Tibial nerve (tissue), 4 donors: ENCODE measurements at regions not wholly inside any gene's neighbourhood (a gene's known extent, or its start where the extent isn't known, plus 50 kb on each side); places are given as distances from the start of the nearest gene placed in this dataset.

Experiments used
- DNase-seq, 2 donors: peaks; one replicate each; pipeline ENCODE4 v3.0.0-alpha.2; 2019; ENCODE audit warnings: low spot score in 2 of 2
- H3K27ac ChIP-seq, 4 donors: fragments of 200-600 bp; sonication (generic) in 3 of 4; one replicate each; pipeline ENCODE4 v1.5.1; 2017 to 2019; ENCODE audit warnings: mild to moderate bottlenecking in 1 of 4
- H3K27me3 ChIP-seq, 2 donors: fragments of 200-600 bp; sonication (generic) in 1 of 2; one replicate each; pipeline versions ENCODE4 v1.5.1 to v1.6.0; 2017 to 2019
- H3K36me3 ChIP-seq, 3 donors: fragments of 200-600 bp; sonication (generic); one replicate each; pipeline ENCODE4 v1.5.1; 2018 to 2019
- H3K4me1 ChIP-seq, 4 donors: fragments of 200-600 bp; sonication (generic) in 3 of 4; one replicate each; pipeline ENCODE4 v1.5.1; 2017 to 2019
- H3K4me3 ChIP-seq, 4 donors: fragments of 200-600 bp; sonication (generic) in 3 of 4; one replicate each; pipeline ENCODE4 v1.5.1; 2017 to 2019; ENCODE audit warnings: mild to moderate bottlenecking in 1 of 4, moderate library complexity in 1 of 4
- H3K9me3 ChIP-seq, 4 donors: fragments of 200-600 bp; sonication (generic) in 3 of 4; one replicate each; pipeline ENCODE4 v1.5.1; 2017 to 2019
- EP300 ChIP-seq, 2 donors: sonication (generic); formaldehyde crosslinking; IDR thresholded peaks; one replicate each; pipeline ENCODE4 v1.6.1; 2017; ENCODE audit warnings: antibody characterized with exemption in 2 of 2, mild to moderate bottlenecking in 1 of 2
- POLR2A ChIP-seq, 2 donors: fragments of 450-650 bp; IDR thresholded peaks; one replicate each; pipeline ENCODE4 v1.6.1; 2017; ENCODE audit warnings: antibody characterized with exemption in 2 of 2, mild to moderate bottlenecking in 2 of 2, moderate library complexity in 2 of 2
- WGBS, 2 donors: methylation state at CpG; one replicate each; pipeline ENCODE4 v1.1.5; 2018; 5-methylcytosine and 5-hydroxymethylcytosine counted together
- TF ChIP-seq, protein P1 (sequence below), 5 experiments: fragments of 200-600 bp in 3 of 5; fragments of 450-650 bp in 2 of 5; sonication (generic) in 3 of 5; IDR thresholded peaks; one replicate each; pipeline ENCODE4 v1.5.1; 2016 to 2019; ENCODE audit warnings: antibody characterized with exemption in 5 of 5, mild to moderate bottlenecking in 3 of 5, moderate library complexity in 2 of 5

DNA sequence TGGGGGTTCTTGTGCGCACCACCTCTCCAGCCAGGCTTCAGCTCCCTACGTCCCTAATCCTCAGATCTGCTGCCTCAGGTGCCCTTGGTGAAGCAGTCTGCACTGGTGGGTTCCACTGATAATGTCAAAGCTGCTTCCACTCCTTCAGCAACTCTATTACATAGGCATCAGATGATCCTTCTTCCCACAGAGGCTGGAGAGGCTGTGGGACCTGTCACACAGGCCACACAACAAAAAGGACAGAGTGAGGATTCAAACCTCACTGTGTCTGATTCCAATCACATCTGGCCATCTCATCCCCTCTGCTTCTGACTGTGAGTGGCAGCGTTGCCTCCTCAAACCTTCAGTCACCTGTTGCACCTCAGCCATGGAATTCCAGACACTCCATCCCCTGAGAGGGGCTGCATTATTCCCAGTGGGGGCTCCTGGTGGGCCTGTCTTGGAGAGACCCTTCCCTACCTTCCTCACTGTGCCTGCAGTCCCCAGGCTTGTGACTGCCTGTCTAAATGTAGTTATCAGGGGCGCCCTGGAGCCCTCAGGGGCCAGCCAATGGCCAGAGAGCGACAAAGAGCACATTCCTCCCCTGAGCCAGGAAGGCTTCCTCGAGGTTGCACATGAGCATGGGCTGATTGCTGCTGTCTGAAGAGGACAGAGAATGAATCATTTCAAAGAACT lies 211.4 kb upstream of the ECI2 start:
- Histone ChIP-seq H3K4me1 (peaks cover 0 to 22% (median 4%) of the 10 kb centered on the region in 4 donors), H3K9me3 (no peaks in the 10 kb centered on the region), H3K4me3 (no peak overlapping the region), H3K27me3 (no peaks in the 10 kb centered on the region), H3K27ac (no peak overlapping the region), H3K36me3 (no peaks in the 10 kb centered on the region)
- 68 to 78% methylated on average over 6 of the region's 6 CpGs for WGBS, 2 donors
- no peak for DNase-seq
- TF ChIP-seq EP300 (IDR thresholded peaks at IDR 0.05), result no peak

DNA sequence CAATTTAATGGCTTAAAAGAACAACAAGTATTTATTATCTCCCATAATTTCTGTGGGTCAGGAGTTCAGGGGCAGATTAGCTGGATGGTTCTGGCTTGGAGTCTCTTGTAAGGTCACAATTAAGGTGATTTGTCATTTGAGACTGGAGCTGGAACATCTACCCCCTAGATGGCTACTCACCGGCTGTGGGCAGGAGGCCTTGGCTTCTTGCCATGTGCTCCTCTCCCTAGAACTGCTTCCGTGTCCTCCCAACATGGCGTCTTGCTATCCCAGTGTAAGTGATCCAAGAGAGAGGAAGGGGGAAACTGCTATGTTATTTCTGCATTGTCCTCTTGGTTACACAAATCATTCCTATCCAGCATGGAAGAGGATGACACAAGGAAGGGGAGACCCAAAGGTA lies 210.2 kb upstream of the ECI2 start:
- Histone ChIP-seq H3K36me3 (no peaks in the 10 kb centered on the region), H3K4me3 (no peak overlapping the region), H3K27ac (no peak overlapping the region), H3K27me3 (no peaks in the 10 kb centered on the region), H3K4me1 (peaks cover 0 to 9% (median 0%) of the 10 kb centered on the region in 4 donors), H3K9me3 (no peaks in the 10 kb centered on the region)
- WGBS, 2 donors, result 74 to 89% methylated on average over 3 of the region's 3 CpGs
- no peak for DNase-seq
- TF ChIP-seq EP300 (IDR thresholded peaks at IDR 0.05) (no peak), POLR2A (IDR thresholded peaks at IDR 0.05) (no peak)
- TF ChIP-seq, protein P1, sequence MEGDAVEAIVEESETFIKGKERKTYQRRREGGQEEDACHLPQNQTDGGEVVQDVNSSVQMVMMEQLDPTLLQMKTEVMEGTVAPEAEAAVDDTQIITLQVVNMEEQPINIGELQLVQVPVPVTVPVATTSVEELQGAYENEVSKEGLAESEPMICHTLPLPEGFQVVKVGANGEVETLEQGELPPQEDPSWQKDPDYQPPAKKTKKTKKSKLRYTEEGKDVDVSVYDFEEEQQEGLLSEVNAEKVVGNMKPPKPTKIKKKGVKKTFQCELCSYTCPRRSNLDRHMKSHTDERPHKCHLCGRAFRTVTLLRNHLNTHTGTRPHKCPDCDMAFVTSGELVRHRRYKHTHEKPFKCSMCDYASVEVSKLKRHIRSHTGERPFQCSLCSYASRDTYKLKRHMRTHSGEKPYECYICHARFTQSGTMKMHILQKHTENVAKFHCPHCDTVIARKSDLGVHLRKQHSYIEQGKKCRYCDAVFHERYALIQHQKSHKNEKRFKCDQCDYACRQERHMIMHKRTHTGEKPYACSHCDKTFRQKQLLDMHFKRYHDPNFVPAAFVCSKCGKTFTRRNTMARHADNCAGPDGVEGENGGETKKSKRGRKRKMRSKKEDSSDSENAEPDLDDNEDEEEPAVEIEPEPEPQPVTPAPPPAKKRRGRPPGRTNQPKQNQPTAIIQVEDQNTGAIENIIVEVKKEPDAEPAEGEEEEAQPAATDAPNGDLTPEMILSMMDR (IDR thresholded peaks at IDR 0.05), result no peak

DNA sequence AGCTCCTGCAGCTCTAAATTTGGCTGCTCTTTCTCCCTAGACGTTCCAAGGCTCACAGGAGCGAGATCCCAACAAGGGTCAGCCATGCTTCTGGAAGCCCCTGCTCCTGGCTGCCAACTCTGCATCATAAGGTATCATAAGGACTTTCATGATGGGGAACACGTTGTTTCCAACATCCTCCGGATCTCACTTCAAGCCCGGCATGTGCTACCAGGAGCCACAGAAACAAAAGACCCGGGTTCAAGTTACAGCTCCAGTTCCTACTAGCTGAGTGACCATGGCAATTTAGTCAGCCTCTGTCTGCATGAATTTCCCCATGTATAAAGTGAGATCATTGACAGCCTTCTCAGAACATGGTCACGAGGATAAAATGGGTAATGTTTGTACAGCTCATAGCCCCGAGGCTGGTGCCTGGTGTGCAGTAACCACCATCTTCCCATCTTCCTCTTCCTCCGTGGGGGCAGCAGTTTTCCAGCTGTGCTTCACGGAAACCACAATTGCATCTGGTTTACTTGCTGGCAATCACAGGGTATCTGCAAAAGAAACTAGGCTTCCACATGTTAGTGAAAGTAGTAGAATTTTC lies 209.0 kb upstream of the ECI2 start:
- no peak overlapping the region for H3K4me3 ChIP-seq
- H3K27me3 ChIP-seq, result no peaks in the 10 kb centered on the region
- H3K36me3 ChIP-seq, result no peaks in the 10 kb centered on the region
- TF ChIP-seq, protein P1 (IDR thresholded peaks at IDR 0.05), result no peak
- no peak for TF ChIP-seq EP300 (IDR thresholded peaks at IDR 0.05)
- no peak for TF ChIP-seq POLR2A (IDR thresholded peaks at IDR 0.05)
- no peak overlapping the region for H3K27ac ChIP-seq
- H3K9me3 ChIP-seq, result no peaks in the 10 kb centered on the region
- no peak for DNase-seq
- 62 to 68% methylated on average over 10 of the region's 10 CpGs for WGBS, 2 donors
- peaks cover 0 to 7% (median 0%) of the 10 kb centered on the region in 4 donors for H3K4me1 ChIP-seq

DNA sequence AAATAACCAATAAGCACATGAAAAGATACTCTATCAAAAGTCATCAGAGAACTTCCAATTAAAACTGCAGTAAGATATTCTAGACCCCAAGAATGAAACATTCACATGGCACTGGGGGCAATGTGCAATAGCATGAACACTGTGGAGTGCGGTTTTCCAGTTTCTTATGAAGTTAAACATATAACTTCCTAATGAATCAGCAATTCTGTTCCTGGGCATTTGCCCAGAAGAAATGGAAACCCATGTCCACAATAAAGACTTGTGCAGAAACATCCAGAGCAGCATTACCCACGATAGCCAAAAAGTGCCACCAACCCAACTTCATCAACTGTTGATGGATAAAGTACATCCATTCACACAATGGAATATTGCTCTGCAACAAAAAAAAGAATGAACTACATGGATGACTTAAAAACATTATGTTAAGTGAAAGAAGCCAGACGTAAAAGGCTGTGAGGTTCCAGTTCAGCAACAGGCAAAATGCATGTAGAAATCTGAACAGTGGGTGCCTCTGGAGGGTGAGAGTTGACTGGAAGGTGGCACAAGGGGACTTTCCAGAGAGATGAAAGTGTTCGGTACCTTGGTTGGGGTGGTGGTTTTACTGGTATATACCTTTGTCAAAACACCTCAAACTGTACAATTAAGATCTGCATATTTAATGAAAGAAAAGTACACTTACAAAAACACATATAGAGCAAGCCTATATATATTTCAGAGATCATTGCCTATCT lies 207.2 kb upstream of the ECI2 start:
- 75 to 83% methylated on average over 4 of the region's 4 CpGs for WGBS, 2 donors
- H3K27ac ChIP-seq, result no peak overlapping the region
- DNase-seq, result no peak
- no peaks in the 10 kb centered on the region for H3K9me3 ChIP-seq
- no peaks in the 10 kb centered on the region for H3K4me1 ChIP-seq
- H3K36me3 ChIP-seq, result no peaks in the 10 kb centered on the region
- H3K4me3 ChIP-seq, result no peak overlapping the region
- no peak for TF ChIP-seq POLR2A (IDR thresholded peaks at IDR 0.05)
- TF ChIP-seq, protein P1 (IDR thresholded peaks at IDR 0.05), result no peak
- no peak for TF ChIP-seq EP300 (IDR thresholded peaks at IDR 0.05)
- peaks cover 0 to 3% of the 10 kb centered on the region in 2 donors for H3K27me3 ChIP-seq

DNA sequence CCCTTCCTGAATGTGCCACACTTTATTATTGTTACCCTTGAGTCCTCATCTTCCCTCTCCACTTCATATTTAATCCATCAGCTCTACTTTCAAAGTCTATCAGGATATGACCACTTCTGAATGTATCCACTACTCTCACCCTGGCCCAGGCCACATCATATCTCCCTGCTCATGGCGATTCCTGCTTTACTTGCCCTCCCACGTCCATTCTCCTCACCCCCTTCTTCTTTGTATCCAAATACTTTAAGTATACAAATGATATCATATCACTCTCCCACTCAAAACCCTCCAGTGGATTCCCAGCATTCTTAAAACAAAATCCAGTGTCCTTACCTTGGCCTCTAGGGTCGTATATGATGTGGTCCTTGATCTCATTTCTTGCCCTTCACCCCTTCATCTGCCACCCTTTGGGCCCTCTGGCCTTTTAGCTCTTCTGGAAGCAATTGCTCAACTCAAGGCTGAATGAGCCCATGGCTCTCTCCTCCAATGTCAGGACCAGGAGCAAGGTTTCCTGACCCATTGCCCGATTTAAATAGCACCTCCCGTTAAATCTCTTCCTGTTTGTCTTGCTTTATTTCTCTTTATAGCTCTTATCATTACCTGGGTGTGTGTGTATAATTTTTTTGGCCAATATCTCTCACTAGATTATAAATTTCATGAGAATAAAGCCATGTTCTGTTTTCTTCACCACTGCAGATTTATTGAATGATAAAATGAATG lies 205.9 kb upstream of the ECI2 start:
- 57 to 62% methylated on average over 5 of the region's 5 CpGs for WGBS, 2 donors
- no peak overlapping the region for H3K4me3 ChIP-seq
- H3K9me3 ChIP-seq, result no peaks in the 10 kb centered on the region
- TF ChIP-seq EP300 (IDR thresholded peaks at IDR 0.05), result no peak
- no peak for TF ChIP-seq POLR2A (IDR thresholded peaks at IDR 0.05)
- TF ChIP-seq, protein P1 (IDR thresholded peaks at IDR 0.05), result no peak
- H3K27ac ChIP-seq, result no peak overlapping the region
- peaks cover 0 to 3% of the 10 kb centered on the region in 2 donors for H3K27me3 ChIP-seq
- no peak for DNase-seq
- no peaks in the 10 kb centered on the region for H3K4me1 ChIP-seq
- H3K36me3 ChIP-seq, result no peaks in the 10 kb centered on the region
